Endodermal cell (in vitro differentiated cells): ENCODE measurements at regions not wholly inside any gene's neighbourhood (a gene's known extent, or its start where the extent isn't known, plus 50 kb on each side); places are given as distances from the start of the nearest gene placed in this dataset.

Experiments
- DNase-seq: peaks from one replicate; pipeline ENCODE4 v3.0.0-alpha.2; 2017
- H3K27ac ChIP-seq: 2 replicates; pipeline ENCODE4 v1.5.1; 2013; ENCODE audit warnings: mild to moderate bottlenecking, low read depth, low read length, moderate library complexity
- H3K27me3 ChIP-seq: 2 replicates; pipeline ENCODE4 v1.6.1; 2013; ENCODE audit warnings: mild to moderate bottlenecking, low read length, moderate library complexity; ENCODE audit not compliant: insufficient read depth, control insufficient read depth, poor library complexity, severe bottlenecking
- H3K36me3 ChIP-seq: 2 replicates; pipeline ENCODE4 v1.7.0; 2013; ENCODE audit warnings: mild to moderate bottlenecking, low read length, moderate library complexity; ENCODE audit not compliant: control insufficient read depth, insufficient read depth
- H3K4me1 ChIP-seq: one replicate; pipeline ENCODE4 v1.7.0; 2013; ENCODE audit warnings: low read length; ENCODE audit not compliant: control insufficient read depth, insufficient read depth
- H3K4me3 ChIP-seq: 2 replicates; pipeline ENCODE4 v1.5.1; 2013; ENCODE audit warnings: mild to moderate bottlenecking, low read length, moderate library complexity
- H3K9ac ChIP-seq: 2 replicates; pipeline ENCODE4 v1.6.1; 2013; ENCODE audit warnings: mild to moderate bottlenecking, low read length, moderate library complexity; ENCODE audit not compliant: poor library complexity, severe bottlenecking; ENCODE audit errors: extremely low read depth
- H3K9me3 ChIP-seq: 2 replicates; pipeline ENCODE4 v1.6.1; 2013; ENCODE audit warnings: mild to moderate bottlenecking, low read length, moderate library complexity; ENCODE audit not compliant: control insufficient read depth
- H3K27ac Mint-ChIP-seq: 2 replicates; pipeline ENCODE4 v1.8.0; 2020; ENCODE audit warnings: mixed read lengths
- H3K27me3 Mint-ChIP-seq: 2 replicates; pipeline ENCODE4 v1.8.0; 2021; ENCODE audit warnings: mild to moderate bottlenecking, mixed read lengths; ENCODE audit not compliant: insufficient read depth
- H3K36me3 Mint-ChIP-seq: 2 replicates; pipeline ENCODE4 v1.8.0; 2020; ENCODE audit warnings: low read depth, mixed read lengths
- H3K4me1 Mint-ChIP-seq: 2 replicates; pipeline ENCODE4 v1.8.0; 2020; ENCODE audit warnings: mixed read lengths
- H3K4me3 Mint-ChIP-seq: 2 replicates; pipeline ENCODE4 v1.8.0; 2020; ENCODE audit warnings: mild to moderate bottlenecking, moderate library complexity, mixed read lengths
- H3K9me3 Mint-ChIP-seq: 2 replicates; pipeline ENCODE4 v1.8.0; 2020; ENCODE audit warnings: mild to moderate bottlenecking, mixed read lengths
- CTCF ChIP-seq: fragments of 200-600 bp; sonication (generic); conservative IDR thresholded peaks from 2 replicates; pipeline ENCODE4 v1.5.0; 2021; ENCODE audit warnings: antibody characterized with exemption, mild to moderate bottlenecking
- WGBS, 2 experiments: methylation state at CpG; one replicate each; pipeline versions ENCODE4 v1.1.5 to v1.1.7; 2013; ENCODE audit warnings: missing lambda C conversion rate in 2 of 2, mixed read lengths in 1 of 2; ENCODE audit not compliant: insufficient coverage in 1 of 2, insufficient read length in 1 of 2; 5-methylcytosine and 5-hydroxymethylcytosine counted together

- no peak overlapping the region for H3K4me3 Mint-ChIP-seq
Measured at GRCh38 chr12:87107766-87108165, 851.6 kb upstream of the MGAT4C start.

GRCh38 chr12:87107270-87107669 is 851.1 kb upstream of the MGAT4C start:
- Mint-ChIP-seq H3K4me1 (no peaks in the 10 kb centered on the region), H3K36me3 (no peaks in the 10 kb centered on the region), H3K27me3 (no peaks in the 10 kb centered on the region), H3K27ac (no peak overlapping the region), H3K9me3 (peaks cover 3% of the 10 kb centered on the region), H3K4me3 (no peak overlapping the region)
- TF ChIP-seq CTCF: no peak
- Histone ChIP-seq H3K4me3 (no peak overlapping the region), H3K4me1 (no peaks in the 10 kb centered on the region), H3K27ac (no peak overlapping the region), H3K27me3 (no peaks in the 10 kb centered on the region), H3K9ac (no peak overlapping the region), H3K9me3 (no peaks in the 10 kb centered on the region), H3K36me3 (no peaks in the 10 kb centered on the region)
- WGBS, 2 experiments: 86 to 89% methylated on average over 3 of the region's 3 CpGs
- no peak for DNase-seq

More at GRCh38 chr12:87107766-87108165, 851.6 kb upstream of the MGAT4C start:
- WGBS, 2 experiments: 65 to 92% methylated on average over 2 of the region's 3 CpGs
- Histone ChIP-seq H3K4me1 (no peaks in the 10 kb centered on the region), H3K4me3 (no peak overlapping the region), H3K36me3 (no peaks in the 10 kb centered on the region), H3K27ac (no peak overlapping the region), H3K9ac (no peak overlapping the region), H3K9me3 (no peaks in the 10 kb centered on the region), H3K27me3 (no peaks in the 10 kb centered on the region)
- no peak for TF ChIP-seq CTCF
- H3K27ac Mint-ChIP-seq: no peak overlapping the region
- H3K27me3 Mint-ChIP-seq: no peaks in the 10 kb centered on the region
- no peaks in the 10 kb centered on the region for H3K36me3 Mint-ChIP-seq
- DNase-seq: no peak
- H3K9me3 Mint-ChIP-seq: peaks cover 3% of the 10 kb centered on the region
- no peaks in the 10 kb centered on the region for H3K4me1 Mint-ChIP-seq

GRCh38 chr12:87096082-87096585 is 839.9 kb upstream of the MGAT4C start:
- no peaks in the 10 kb centered on the region for H3K9me3 ChIP-seq
- H3K36me3 ChIP-seq: no peaks in the 10 kb centered on the region
- H3K4me3 ChIP-seq: no peak overlapping the region
- H3K4me1 Mint-ChIP-seq: peaks cover 6% of the 10 kb centered on the region
- no peak overlapping the region for H3K27ac ChIP-seq
- no peak for DNase-seq
- H3K36me3 Mint-ChIP-seq: peaks cover 2% of the 10 kb centered on the region
- H3K4me3 Mint-ChIP-seq: no peak overlapping the region
- no peaks in the 10 kb centered on the region for H3K4me1 ChIP-seq
- H3K27me3 Mint-ChIP-seq: no peaks in the 10 kb centered on the region
- no peak for TF ChIP-seq CTCF
- no peak overlapping the region for H3K9ac ChIP-seq
- H3K27me3 ChIP-seq: no peaks in the 10 kb centered on the region
- H3K9me3 Mint-ChIP-seq: peaks cover 20% of the 10 kb centered on the region
- 88 to 97% methylated on average over 2 to 4 of the region's 4 CpGs for WGBS, 2 experiments
- no peak overlapping the region for H3K27ac Mint-ChIP-seq
